ENCODE measurements at regions not wholly inside any gene's neighbourhood (a gene's known extent, or its start where the extent isn't known, plus 50 kb on each side); places are given as distances from the start of the nearest gene placed in this dataset.
"Not testable (repeated sequence)": the region's sequence is repeated elsewhere in the genome, so short reads cannot be mapped to it uniquely, and the experiment has no call there.

DNA sequence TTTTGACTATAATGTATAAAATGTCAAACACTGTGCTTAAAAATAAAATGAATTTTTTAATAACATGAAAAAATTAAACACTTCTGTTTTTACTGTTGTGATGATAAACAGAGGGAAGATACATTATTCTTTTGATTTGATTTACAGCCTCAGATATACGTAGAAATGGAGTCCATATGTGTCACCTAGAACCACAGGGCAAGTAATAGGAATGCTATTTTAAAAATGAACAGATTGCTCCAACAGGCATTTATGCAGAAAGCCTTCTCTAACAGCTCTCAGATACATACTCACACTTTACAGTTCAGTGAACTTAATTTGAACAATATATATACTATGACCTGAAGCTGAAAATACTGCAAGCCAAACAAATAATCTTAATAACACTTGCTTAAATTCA lies 1551.0 kb downstream of the GRIK2 start:
- DNase-seq (ENCODE audit: low spot score in 2 of 2): no peak
- Histone ChIP-seq H3K4me3 (no peak overlapping the region), H3K9me3 (no peaks in the 10 kb centered on the region), H3K27ac (no peak overlapping the region), H3K4me1 (no peaks in the 10 kb centered on the region), H3K36me3 (no peaks in the 10 kb centered on the region), H3K27me3 (no peaks in the 10 kb centered on the region)
- WGBS, 2 donors: 51 to 60% methylated on average over 1 of the region's 1 CpG
- TF ChIP-seq, protein P1, sequence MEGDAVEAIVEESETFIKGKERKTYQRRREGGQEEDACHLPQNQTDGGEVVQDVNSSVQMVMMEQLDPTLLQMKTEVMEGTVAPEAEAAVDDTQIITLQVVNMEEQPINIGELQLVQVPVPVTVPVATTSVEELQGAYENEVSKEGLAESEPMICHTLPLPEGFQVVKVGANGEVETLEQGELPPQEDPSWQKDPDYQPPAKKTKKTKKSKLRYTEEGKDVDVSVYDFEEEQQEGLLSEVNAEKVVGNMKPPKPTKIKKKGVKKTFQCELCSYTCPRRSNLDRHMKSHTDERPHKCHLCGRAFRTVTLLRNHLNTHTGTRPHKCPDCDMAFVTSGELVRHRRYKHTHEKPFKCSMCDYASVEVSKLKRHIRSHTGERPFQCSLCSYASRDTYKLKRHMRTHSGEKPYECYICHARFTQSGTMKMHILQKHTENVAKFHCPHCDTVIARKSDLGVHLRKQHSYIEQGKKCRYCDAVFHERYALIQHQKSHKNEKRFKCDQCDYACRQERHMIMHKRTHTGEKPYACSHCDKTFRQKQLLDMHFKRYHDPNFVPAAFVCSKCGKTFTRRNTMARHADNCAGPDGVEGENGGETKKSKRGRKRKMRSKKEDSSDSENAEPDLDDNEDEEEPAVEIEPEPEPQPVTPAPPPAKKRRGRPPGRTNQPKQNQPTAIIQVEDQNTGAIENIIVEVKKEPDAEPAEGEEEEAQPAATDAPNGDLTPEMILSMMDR (IDR thresholded peaks at IDR 0.05): no peak

DNA sequence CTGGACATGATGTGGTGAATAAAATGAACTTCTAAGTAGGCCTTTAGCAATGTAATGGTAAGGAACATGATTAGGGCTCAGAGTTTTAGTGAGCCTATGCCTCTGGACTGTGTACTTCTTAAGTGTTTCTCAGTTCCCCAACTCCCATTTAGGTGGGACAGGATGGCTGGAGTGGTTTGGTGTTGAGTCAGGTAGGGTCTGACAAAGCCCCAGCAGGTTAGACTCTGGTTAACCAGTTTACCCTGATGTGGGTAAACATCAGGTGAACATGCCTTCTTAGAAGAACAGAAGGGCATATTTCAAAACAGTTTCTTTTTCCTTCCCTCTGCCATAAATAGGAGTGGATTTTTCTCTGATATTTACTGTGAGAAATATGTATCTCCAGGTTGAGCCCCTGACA lies 1548.7 kb downstream of the GRIK2 start:
- H3K4me3 ChIP-seq: no peak overlapping the region
- H3K4me1 ChIP-seq: no peaks in the 10 kb centered on the region
- DNase-seq (ENCODE audit: low spot score in 2 of 2): no peak
- no peaks in the 10 kb centered on the region for H3K36me3 ChIP-seq
- H3K27me3 ChIP-seq: no peaks in the 10 kb centered on the region
- H3K27ac ChIP-seq: no peak overlapping the region
- TF ChIP-seq, protein P1 (IDR thresholded peaks at IDR 0.05): no peak
- no peak for TF ChIP-seq EP300 (IDR thresholded peaks at IDR 0.05)
- no peak for TF ChIP-seq POLR2A (IDR thresholded peaks at IDR 0.05)
- H3K9me3 ChIP-seq: no peaks in the 10 kb centered on the region

DNA sequence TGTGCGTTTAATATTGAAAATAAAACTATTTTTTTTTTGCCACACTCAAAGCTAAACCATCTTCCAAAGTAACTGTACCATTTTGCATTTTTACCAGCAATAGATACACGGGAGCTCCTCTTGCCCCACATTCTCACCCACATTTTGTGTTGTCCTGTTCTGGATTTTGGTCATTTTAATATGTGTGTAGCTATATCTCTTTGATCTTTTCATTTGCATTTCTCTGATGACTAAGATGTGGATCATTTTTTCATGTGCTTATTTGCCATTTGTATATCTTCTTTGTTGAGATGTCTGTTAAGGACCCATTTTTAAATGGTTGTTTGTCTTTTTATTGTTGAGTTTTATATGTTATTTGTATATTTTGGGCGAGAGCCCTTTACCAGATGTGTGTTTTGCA lies 1543.5 kb downstream of the GRIK2 start:
- Histone ChIP-seq H3K27me3 (no peaks in the 10 kb centered on the region), H3K4me1 (no peaks in the 10 kb centered on the region), H3K27ac (no peak overlapping the region), H3K36me3 (no peaks in the 10 kb centered on the region), H3K4me3 (no peak overlapping the region), H3K9me3 (no peaks in the 10 kb centered on the region)
- no peak for DNase-seq (ENCODE audit: low spot score in 2 of 2)
- TF ChIP-seq EP300 (IDR thresholded peaks at IDR 0.05): no peak
- WGBS, 2 donors: 69 to 72% methylated on average over 3 of the region's 3 CpGs

DNA sequence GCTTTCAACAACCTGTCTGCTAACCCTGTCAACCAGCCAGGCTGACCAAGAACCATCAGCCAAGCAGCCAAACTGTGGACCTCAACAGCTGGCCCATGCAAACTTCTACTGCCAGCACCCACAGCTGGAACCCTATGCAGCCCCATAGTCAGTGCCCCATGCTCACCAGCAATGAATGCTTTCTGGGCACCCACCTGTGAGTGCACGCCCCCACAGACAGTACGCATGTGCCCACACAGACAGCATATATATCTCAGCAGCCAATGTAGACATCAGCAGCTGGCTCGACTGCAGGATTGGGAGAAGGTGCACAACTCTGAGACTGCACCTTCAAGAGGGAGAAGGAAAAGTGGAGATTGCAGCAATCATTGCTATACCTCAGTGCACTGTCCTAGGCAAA lies 1534.6 kb downstream of the GRIK2 start:
- Histone ChIP-seq H3K9me3 (no peaks in the 10 kb centered on the region), H3K4me3 (no peak overlapping the region), H3K4me1 (no peaks in the 10 kb centered on the region), H3K36me3 (no peaks in the 10 kb centered on the region), H3K27me3 (no peaks in the 10 kb centered on the region), H3K27ac (no peak overlapping the region)
- 95 to 100% methylated on average over 3 of the region's 3 CpGs for WGBS, 2 donors
- no peak for DNase-seq (ENCODE audit: low spot score in 2 of 2)
- TF ChIP-seq POLR2A (IDR thresholded peaks at IDR 0.05) (no peak), EP300 (IDR thresholded peaks at IDR 0.05) (no peak)
- TF ChIP-seq, protein P1 (IDR thresholded peaks at IDR 0.05): no peak

DNA sequence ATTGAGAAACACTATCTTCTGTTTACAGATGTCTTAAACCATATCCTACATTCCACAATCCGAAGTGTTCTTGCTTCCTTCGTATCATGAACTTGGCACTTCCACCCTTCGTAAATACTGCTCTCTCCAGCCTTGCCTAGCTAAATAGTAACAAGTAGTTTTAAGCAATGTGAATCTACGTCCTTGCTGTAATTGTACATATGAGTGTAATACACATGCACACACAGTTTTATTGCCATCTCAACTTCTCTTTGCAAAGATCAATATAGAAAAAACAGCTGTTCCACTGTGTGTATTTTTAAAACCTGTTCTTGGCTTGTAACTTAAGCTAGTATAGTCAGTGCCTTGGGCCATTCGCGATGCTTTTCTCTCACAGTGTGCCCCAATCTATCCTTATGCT lies 1524.7 kb downstream of the GRIK2 start:
- WGBS, 2 donors: 61 to 70% methylated on average over 6 of the region's 6 CpGs
- no peak for DNase-seq (ENCODE audit: low spot score in 2 of 2)
- no peaks in the 10 kb centered on the region for H3K9me3 ChIP-seq
- H3K4me1 ChIP-seq: no peaks in the 10 kb centered on the region
- H3K36me3 ChIP-seq: no peaks in the 10 kb centered on the region
- TF ChIP-seq, protein P1 (IDR thresholded peaks at IDR 0.05): no peak
- TF ChIP-seq EP300 (IDR thresholded peaks at IDR 0.05): no peak
- TF ChIP-seq POLR2A (IDR thresholded peaks at IDR 0.05): no peak
- no peak overlapping the region for H3K27ac ChIP-seq
- H3K4me3 ChIP-seq: no peak overlapping the region
- no peaks in the 10 kb centered on the region for H3K27me3 ChIP-seq

DNA sequence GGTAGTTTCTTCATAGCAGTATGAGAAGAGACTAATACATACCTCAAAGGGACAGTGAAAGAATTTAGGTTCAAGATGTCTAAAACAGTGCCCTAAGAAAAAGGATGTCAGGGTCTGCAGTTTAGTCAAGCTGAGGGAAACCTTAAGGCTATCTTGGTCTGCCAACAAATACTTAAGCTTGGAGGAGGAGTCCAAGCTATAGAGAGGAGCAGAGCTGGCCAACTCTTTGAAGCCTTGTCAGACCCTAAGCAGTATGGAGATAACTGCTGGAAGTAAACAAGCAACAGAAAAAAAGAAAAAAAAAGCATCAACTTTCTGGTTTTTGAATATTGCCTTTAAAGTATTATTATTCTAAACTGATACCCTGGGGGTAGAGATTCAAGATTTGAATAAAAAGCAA lies 1518.1 kb downstream of the GRIK2 start:
- H3K4me3 ChIP-seq: no peak overlapping the region
- no peak for DNase-seq (ENCODE audit: low spot score in 2 of 2)
- H3K27me3 ChIP-seq: no peaks in the 10 kb centered on the region
- H3K4me1 ChIP-seq: no peaks in the 10 kb centered on the region
- peaks cover 0 to 2% (median 0%) of the 10 kb centered on the region in 4 donors for H3K9me3 ChIP-seq
- H3K36me3 ChIP-seq: no peaks in the 10 kb centered on the region
- H3K27ac ChIP-seq: no peak overlapping the region
- TF ChIP-seq POLR2A (IDR thresholded peaks at IDR 0.05) (no peak), EP300 (IDR thresholded peaks at IDR 0.05) (no peak)
- TF ChIP-seq, protein P1 (IDR thresholded peaks at IDR 0.05): no peak

DNA sequence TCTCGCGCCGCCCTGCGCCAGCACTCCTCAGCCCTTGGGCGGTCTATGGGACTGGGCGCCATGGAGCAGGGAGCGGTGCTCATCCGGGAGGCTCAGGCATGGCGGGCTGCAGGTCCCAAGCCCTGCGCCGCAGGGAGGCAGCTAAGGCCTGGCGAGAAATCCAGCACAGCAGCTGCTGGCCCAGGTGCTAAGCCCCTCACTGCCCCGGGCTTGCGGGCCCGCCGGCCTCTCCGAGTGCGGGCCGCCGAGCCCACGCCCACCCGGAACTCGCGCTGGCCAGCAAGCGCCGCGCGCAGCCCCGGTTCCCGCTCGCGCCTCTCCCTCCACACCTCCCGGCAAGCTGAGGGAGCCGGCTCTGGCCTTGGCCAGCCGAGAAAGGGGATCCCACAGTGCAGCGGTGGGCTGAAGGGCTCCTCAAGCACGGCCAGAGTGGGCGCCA lies 1517.2 kb downstream of the GRIK2 start:
- H3K27ac ChIP-seq; DNase-seq (ENCODE audit: low spot score in 2 of 2); H3K27me3 ChIP-seq; H3K4me3 ChIP-seq; H3K36me3 ChIP-seq; H3K9me3 ChIP-seq; H3K4me1 ChIP-seq: not testable (repeated sequence)
- WGBS, 2 donors: 96 to 97% methylated on average over 21 to 22 of the region's 38 CpGs

All from tibial nerve (tissue), 4 donors.